GM19463 (cell line): ENCODE measurements at regions not wholly inside any gene's neighbourhood (a gene's known extent, or its start where the extent isn't known, plus 50 kb on each side); places are given as distances from the start of the nearest gene placed in this dataset.
A peak's percentile ranks its signal among the peaks of the same experiment; 100 is the strongest.

Experiments
- ATAC-seq: cut with Tn5 transposase; IDR thresholded peaks from one replicate; pipeline ENCODE4 v1.9.1; 2021; ENCODE audit warnings: mild to moderate bottlenecking, moderate library complexity; ENCODE audit not compliant: unreplicated experiment

- no peak for ATAC-seq
Measured at GRCh38 chr7:136050462-136050847, 73.3 kb upstream of the MTPN start.

GRCh38 chr7:136049818-136050461, 72.8 kb upstream of the MTPN start:
- no peak for ATAC-seq

GRCh38 chr7:136049117-136049516, 72.0 kb upstream of the MTPN start:
- no peak for ATAC-seq

- ATAC-seq, result no peak
Measured at GRCh38 chr7:136046548-136046947, 69.4 kb upstream of the MTPN start.

GRCh38 chr7:136045992-136046391, 68.8 kb upstream of the MTPN start:
- no peak for ATAC-seq

GRCh38 chr7:136045181-136045580, 68.0 kb upstream of the MTPN start:
- no peak for ATAC-seq

- ATAC-seq, result no peak
Measured at GRCh38 chr7:136039577-136040345, 62.6 kb upstream of the MTPN start.

GRCh38 chr7:136036336-136036735, 59.2 kb upstream of the MTPN start:
- ATAC-seq, result no peak

- ATAC-seq, result no peak
Measured at GRCh38 chr7:136034132-136034531, 57.0 kb upstream of the MTPN start.

- no peak for ATAC-seq
Measured at GRCh38 chr7:136033413-136034031, 56.4 kb upstream of the MTPN start.

- ATAC-seq, result peak; percentile 89
Measured at GRCh38 chr7:136030867-136031318, 53.7 kb upstream of the MTPN start.

- no peak for ATAC-seq
Measured at GRCh38 chr7:136030330-136030729, 53.2 kb upstream of the MTPN start.

GRCh38 chr7:136027160-136027559, 50.0 kb upstream of the MTPN start:
- ATAC-seq, result no peak
